Panc1 (cell line): ENCODE measurements at regions not wholly inside any gene's neighbourhood (a gene's known extent, or its start where the extent isn't known, plus 50 kb on each side); places are given as distances from the start of the nearest gene placed in this dataset.

Source experiments
- TCF7L2 ChIP-seq: IDR thresholded peaks from 2 replicates; pipeline ENCODE4 v1.6.1; 2011; ENCODE audit warnings: mild to moderate bottlenecking, low read depth, low read length, inconsistent platforms
- TF ChIP-seq, protein P1 (sequence below): fragments of 450-650 bp; IDR thresholded peaks from 2 replicates; pipeline ENCODE4 v1.5.1; 2017; ENCODE audit warnings: mild to moderate bottlenecking
- TF ChIP-seq, protein P2 (sequence below), 2 experiments: IDR thresholded peaks; 2 replicates each; pipeline ENCODE4 v1.6.1; 2011 to 2012; ENCODE audit warnings: low read depth in 2 of 2, control low read depth in 1 of 2, low read length in 1 of 2, mild to moderate bottlenecking in 1 of 2, moderate library complexity in 1 of 2; ENCODE audit not compliant: insufficient read depth in 1 of 2

GRCh38 chr2:173557497-173557896 is 202.8 kb downstream of the CDCA7 start:
- TF ChIP-seq, protein P1, sequence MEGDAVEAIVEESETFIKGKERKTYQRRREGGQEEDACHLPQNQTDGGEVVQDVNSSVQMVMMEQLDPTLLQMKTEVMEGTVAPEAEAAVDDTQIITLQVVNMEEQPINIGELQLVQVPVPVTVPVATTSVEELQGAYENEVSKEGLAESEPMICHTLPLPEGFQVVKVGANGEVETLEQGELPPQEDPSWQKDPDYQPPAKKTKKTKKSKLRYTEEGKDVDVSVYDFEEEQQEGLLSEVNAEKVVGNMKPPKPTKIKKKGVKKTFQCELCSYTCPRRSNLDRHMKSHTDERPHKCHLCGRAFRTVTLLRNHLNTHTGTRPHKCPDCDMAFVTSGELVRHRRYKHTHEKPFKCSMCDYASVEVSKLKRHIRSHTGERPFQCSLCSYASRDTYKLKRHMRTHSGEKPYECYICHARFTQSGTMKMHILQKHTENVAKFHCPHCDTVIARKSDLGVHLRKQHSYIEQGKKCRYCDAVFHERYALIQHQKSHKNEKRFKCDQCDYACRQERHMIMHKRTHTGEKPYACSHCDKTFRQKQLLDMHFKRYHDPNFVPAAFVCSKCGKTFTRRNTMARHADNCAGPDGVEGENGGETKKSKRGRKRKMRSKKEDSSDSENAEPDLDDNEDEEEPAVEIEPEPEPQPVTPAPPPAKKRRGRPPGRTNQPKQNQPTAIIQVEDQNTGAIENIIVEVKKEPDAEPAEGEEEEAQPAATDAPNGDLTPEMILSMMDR: no peak
- TF ChIP-seq, protein P2, sequence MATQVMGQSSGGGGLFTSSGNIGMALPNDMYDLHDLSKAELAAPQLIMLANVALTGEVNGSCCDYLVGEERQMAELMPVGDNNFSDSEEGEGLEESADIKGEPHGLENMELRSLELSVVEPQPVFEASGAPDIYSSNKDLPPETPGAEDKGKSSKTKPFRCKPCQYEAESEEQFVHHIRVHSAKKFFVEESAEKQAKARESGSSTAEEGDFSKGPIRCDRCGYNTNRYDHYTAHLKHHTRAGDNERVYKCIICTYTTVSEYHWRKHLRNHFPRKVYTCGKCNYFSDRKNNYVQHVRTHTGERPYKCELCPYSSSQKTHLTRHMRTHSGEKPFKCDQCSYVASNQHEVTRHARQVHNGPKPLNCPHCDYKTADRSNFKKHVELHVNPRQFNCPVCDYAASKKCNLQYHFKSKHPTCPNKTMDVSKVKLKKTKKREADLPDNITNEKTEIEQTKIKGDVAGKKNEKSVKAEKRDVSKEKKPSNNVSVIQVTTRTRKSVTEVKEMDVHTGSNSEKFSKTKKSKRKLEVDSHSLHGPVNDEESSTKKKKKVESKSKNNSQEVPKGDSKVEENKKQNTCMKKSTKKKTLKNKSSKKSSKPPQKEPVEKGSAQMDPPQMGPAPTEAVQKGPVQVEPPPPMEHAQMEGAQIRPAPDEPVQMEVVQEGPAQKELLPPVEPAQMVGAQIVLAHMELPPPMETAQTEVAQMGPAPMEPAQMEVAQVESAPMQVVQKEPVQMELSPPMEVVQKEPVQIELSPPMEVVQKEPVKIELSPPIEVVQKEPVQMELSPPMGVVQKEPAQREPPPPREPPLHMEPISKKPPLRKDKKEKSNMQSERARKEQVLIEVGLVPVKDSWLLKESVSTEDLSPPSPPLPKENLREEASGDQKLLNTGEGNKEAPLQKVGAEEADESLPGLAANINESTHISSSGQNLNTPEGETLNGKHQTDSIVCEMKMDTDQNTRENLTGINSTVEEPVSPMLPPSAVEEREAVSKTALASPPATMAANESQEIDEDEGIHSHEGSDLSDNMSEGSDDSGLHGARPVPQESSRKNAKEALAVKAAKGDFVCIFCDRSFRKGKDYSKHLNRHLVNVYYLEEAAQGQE (IDR thresholded peaks at IDR 0.05; ENCODE audit: insufficient read depth in 1 of 2, low read depth in 2 of 2, low read length in 1 of 2): no peak
- TF ChIP-seq TCF7L2: no peak
